ENCODE measurements at regions not wholly inside any gene's neighbourhood (a gene's known extent, or its start where the extent isn't known, plus 50 kb on each side); places are given as distances from the start of the nearest gene placed in this dataset.
"Not testable (repeated sequence)": the region's sequence is repeated elsewhere in the genome, so short reads cannot be mapped to it uniquely, and the experiment has no call there.

DNA sequence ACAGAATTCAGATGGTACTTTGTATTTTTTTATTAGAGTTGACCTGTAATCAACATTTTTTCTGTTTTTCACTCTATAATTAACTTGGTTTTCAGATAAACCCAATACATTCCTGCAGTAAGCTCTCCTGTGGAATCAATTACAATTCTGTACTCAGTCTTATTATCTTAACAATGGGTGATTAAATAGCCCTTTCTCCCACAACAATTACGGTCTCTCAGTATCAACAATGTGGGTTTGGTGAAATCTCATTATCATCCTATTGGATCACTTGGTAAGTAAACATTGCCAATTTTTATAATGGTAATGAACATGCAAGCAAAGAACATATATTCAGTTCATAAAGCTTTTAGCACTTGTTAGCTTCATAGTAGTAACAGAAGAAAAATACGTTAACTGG, 438.9 kb upstream of the EPHA7 start:
- no peak for DNase-seq
- Histone ChIP-seq H3K9me3 (no peaks in the 10 kb centered on the region), H3K4me1 (no peaks in the 10 kb centered on the region), H3K27me3 (no peaks in the 10 kb centered on the region), H3K27ac (no peak overlapping the region), H3K4me3 (no peak overlapping the region), H3K36me3 (no peaks in the 10 kb centered on the region)
- no peak for TF ChIP-seq CTCF (IDR thresholded peaks at IDR 0.05)
- intact Hi-C loops (cut with DNase I; ENCODE audit: low total_unique reads) = no loop called here

DNA sequence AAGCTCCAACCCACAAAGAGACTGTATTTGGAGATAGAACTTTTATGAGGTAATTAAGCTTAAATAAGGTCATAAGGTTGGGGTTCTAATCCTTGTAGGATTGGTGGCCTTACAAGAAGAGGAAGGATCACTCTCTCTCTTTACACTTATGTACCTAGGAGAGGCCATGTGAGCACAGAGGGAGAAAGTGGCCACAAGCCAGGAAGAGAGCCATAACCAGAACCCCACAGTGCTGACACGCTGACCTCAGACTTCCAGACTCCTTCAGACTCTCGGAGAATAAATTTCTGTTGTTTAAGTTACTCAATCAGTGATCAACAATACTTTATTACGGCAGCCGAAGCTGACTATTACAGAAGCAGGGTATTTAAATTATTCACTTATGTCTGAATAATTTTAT, 430.5 kb upstream of the EPHA7 start:
- intact Hi-C loops (cut with DNase I; ENCODE audit: low total_unique reads) = no loop called here
- Histone ChIP-seq H3K27me3 (no peaks in the 10 kb centered on the region), H3K4me1 (no peaks in the 10 kb centered on the region), H3K4me3 (no peak overlapping the region), H3K9me3 (no peaks in the 10 kb centered on the region), H3K27ac (no peak overlapping the region), H3K36me3 (no peaks in the 10 kb centered on the region)
- TF ChIP-seq CTCF (IDR thresholded peaks at IDR 0.05) = no peak
- DNase-seq = no peak

GRCh38 chr6:93848031-93848742, 428.8 kb upstream of the EPHA7 start:
- TF ChIP-seq CTCF (IDR thresholded peaks at IDR 0.05) = no peak
- Histone ChIP-seq H3K9me3 (no peaks in the 10 kb centered on the region), H3K4me1 (no peaks in the 10 kb centered on the region), H3K27me3 (no peaks in the 10 kb centered on the region), H3K36me3 (no peaks in the 10 kb centered on the region), H3K4me3 (no peak overlapping the region), H3K27ac (no peak overlapping the region)
- intact Hi-C loops (cut with DNase I; ENCODE audit: low total_unique reads) = no loop called here
- no peak for DNase-seq

GRCh38 chr6:93842178-93842577, 422.8 kb upstream of the EPHA7 start:
- Histone ChIP-seq H3K36me3 (no peaks in the 10 kb centered on the region), H3K9me3 (no peaks in the 10 kb centered on the region), H3K27me3 (no peaks in the 10 kb centered on the region), H3K4me1 (no peaks in the 10 kb centered on the region), H3K4me3 (no peak overlapping the region), H3K27ac (no peak overlapping the region)
- no peak for DNase-seq
- no peak for TF ChIP-seq CTCF (IDR thresholded peaks at IDR 0.05)
- intact Hi-C loops (cut with DNase I; ENCODE audit: low total_unique reads) = no loop called here

DNA sequence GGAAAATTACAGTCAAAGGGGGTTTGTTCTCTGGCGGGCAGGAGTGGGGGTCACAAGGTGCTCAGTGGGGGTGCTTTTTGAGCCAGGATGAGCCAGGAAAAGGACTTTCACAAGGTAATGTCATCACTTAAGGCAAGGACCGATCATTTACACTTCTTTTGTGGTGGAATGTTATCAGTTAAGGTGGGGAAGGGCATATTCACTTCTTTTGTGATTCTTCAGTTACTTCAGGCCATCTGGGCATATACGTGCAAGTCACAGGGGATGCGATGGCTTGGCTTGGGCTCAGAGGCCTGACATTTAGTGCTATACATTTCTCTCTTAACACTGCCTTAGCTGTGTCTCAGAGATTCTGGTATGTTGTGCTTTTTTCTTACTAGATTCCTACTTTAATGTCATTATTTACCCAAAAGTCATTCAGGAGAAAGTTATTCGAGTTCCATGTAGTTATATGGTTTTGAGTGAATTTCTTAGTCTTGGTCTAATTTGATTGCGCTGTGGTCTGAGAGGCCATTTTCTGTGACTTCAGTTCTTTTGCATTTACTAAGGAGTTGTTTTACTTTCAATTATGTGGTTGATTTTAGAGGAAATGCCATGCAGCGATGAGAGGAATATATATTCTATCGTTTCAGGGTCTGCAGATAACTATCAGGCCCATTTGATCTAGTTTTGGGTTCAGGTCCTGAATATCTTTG, 416.2 kb upstream of the EPHA7 start:
- intact Hi-C loops (cut with DNase I; ENCODE audit: low total_unique reads); H3K27me3 ChIP-seq; H3K27ac ChIP-seq; H3K4me1 ChIP-seq; H3K4me3 ChIP-seq; H3K36me3 ChIP-seq; H3K9me3 ChIP-seq; DNase-seq: not testable (repeated sequence)

- H3K27me3 ChIP-seq; DNase-seq; H3K9me3 ChIP-seq; H3K36me3 ChIP-seq; H3K4me1 ChIP-seq; H3K4me3 ChIP-seq; intact Hi-C loops (cut with DNase I; ENCODE audit: low total_unique reads); H3K27ac ChIP-seq: not testable (repeated sequence)
These were observed 415.7 kb upstream of the EPHA7 start for GRCh38 chr6:93835026-93835425.

DNA sequence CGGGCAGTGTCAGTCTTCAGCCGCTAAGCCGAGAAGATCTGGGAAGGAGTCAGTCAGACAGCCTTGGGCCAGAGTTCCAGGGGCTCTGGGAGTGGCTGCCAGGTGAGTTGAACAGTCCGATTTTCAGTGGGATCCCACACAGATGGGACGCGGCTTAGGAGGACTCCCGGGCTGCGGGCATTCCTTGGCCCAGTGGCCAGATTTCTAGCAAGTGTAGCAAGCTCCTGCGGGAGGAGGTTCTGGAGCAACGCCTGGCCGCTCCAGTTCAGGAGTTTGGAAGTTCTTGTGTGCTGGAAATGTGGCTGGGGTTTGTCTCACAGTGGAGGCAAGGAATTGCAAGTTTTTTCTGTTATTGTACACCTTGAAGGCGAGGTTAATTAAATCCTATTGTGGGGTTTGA, 414.0 kb upstream of the EPHA7 start:
- intact Hi-C loops (cut with DNase I; ENCODE audit: low total_unique reads); H3K4me3 ChIP-seq; H3K27me3 ChIP-seq: not testable (repeated sequence)

DNA sequence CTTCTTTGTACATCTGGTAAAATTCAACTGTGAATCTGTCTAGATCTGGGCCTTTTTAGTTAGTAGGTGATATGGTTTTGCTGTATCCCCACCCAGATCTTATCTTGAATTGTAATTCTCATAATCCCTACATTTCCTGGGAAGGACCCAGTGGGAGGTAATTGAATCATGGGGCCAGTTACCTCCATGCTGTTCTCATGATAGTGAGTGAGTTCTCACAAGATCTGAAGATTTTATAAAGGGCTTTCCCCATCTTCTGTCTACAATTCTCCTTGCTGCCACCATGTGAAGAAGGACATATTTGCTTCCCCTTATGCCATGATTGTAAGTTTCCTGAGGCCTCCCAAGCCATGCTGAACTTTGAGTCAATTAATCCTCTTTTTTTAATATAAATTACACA, 410.4 kb upstream of the EPHA7 start:
- H3K4me1 ChIP-seq; DNase-seq; H3K36me3 ChIP-seq; H3K9me3 ChIP-seq; H3K27ac ChIP-seq; H3K4me3 ChIP-seq; H3K27me3 ChIP-seq; intact Hi-C loops (cut with DNase I; ENCODE audit: low total_unique reads): not testable (repeated sequence)

More for the DNA sequence above, 414.0 kb upstream of the EPHA7 start:
- not testable (repeated sequence) for H3K4me1 ChIP-seq, H3K27ac ChIP-seq, DNase-seq, H3K9me3 ChIP-seq, H3K36me3 ChIP-seq
